ENCODE measurements at regions not wholly inside any gene's neighbourhood (a gene's known extent, or its start where the extent isn't known, plus 50 kb on each side); places are given as distances from the start of the nearest gene placed in this dataset.

- Mint-ChIP-seq H3K27me3 (ENCODE audit: low read depth) (peaks cover 4% of the 10 kb centered on the region), H3K4me3 (no peak overlapping the region)
- no peak for TF ChIP-seq CTCF (IDR thresholded peaks at IDR 0.05; ENCODE audit: unreplicated experiment in 3 of 3)
These were observed 166.2 kb upstream of the SPACA1 start for GRCh38 chr6:87881342-87881895.

GRCh38 chr6:87879132-87879861, 168.3 kb upstream of the SPACA1 start:
- H3K27me3 Mint-ChIP-seq (ENCODE audit: low read depth) = peaks cover 4% of the 10 kb centered on the region
- no peak for TF ChIP-seq CTCF (IDR thresholded peaks at IDR 0.05; ENCODE audit: unreplicated experiment in 3 of 3)
- no peak overlapping the region for H3K4me3 Mint-ChIP-seq
- peak overlapping the region; percentile 47 to 67 (median 66) for H3K27ac Mint-ChIP-seq
- H3K4me1 Mint-ChIP-seq = peaks cover 35% of the 10 kb centered on the region
- peaks cover 9% of the 10 kb centered on the region for H3K9me3 Mint-ChIP-seq
- H3K36me3 Mint-ChIP-seq (ENCODE audit: low read depth) = no peaks in the 10 kb centered on the region

More at GRCh38 chr6:87881342-87881895, 166.2 kb upstream of the SPACA1 start:
- no peaks in the 10 kb centered on the region for H3K36me3 Mint-ChIP-seq (ENCODE audit: low read depth)
- peaks cover 6% of the 10 kb centered on the region for H3K9me3 Mint-ChIP-seq
- H3K4me1 Mint-ChIP-seq = peaks cover 25% of the 10 kb centered on the region
- no peak overlapping the region for H3K27ac Mint-ChIP-seq

GRCh38 chr6:87875781-87876180, 171.9 kb upstream of the SPACA1 start:
- H3K4me3 Mint-ChIP-seq = no peak overlapping the region
- H3K4me1 Mint-ChIP-seq = peaks cover 46% of the 10 kb centered on the region
- peaks cover 5% of the 10 kb centered on the region for H3K9me3 Mint-ChIP-seq
- no peaks in the 10 kb centered on the region for H3K36me3 Mint-ChIP-seq (ENCODE audit: low read depth)
- no peaks in the 10 kb centered on the region for H3K27me3 Mint-ChIP-seq (ENCODE audit: low read depth)
- peak overlapping the region in 2 of 3 experiments; percentile 32 to 33 for H3K27ac Mint-ChIP-seq
- TF ChIP-seq CTCF (IDR thresholded peaks at IDR 0.05; ENCODE audit: unreplicated experiment in 3 of 3) = no peak

GRCh38 chr6:87873556-87873955, 171.5 kb upstream of the AKIRIN2 start:
- Mint-ChIP-seq H3K9me3 (peaks cover 5% of the 10 kb centered on the region), H3K36me3 (ENCODE audit: low read depth) (no peaks in the 10 kb centered on the region), H3K4me3 (no peak overlapping the region), H3K27ac (peak overlapping the region in 1 of 3 experiments; percentile 3), H3K27me3 (ENCODE audit: low read depth) (no peaks in the 10 kb centered on the region), H3K4me1 (peaks cover 42% of the 10 kb centered on the region)
- no peak for TF ChIP-seq CTCF (IDR thresholded peaks at IDR 0.05; ENCODE audit: unreplicated experiment in 3 of 3)

GRCh38 chr6:87870556-87870955, 168.5 kb upstream of the AKIRIN2 start:
- Mint-ChIP-seq H3K36me3 (ENCODE audit: low read depth) (no peaks in the 10 kb centered on the region), H3K27ac (peak overlapping the region; percentile 41 to 80 (median 54)), H3K4me1 (peaks cover 28% of the 10 kb centered on the region), H3K4me3 (peak overlapping the region in 1 of 3 experiments; percentile 23), H3K27me3 (ENCODE audit: low read depth) (peaks cover 5% of the 10 kb centered on the region), H3K9me3 (no peaks in the 10 kb centered on the region)
- TF ChIP-seq CTCF (IDR thresholded peaks at IDR 0.05; ENCODE audit: unreplicated experiment in 3 of 3) = no peak
